Panc1 (cell line): ENCODE measurements at regions not wholly inside any gene's neighbourhood (a gene's known extent, or its start where the extent isn't known, plus 50 kb on each side); places are given as distances from the start of the nearest gene placed in this dataset.

Experiments used
- CTCF ChIP-seq: fragments of 450-650 bp; IDR thresholded peaks from 2 replicates; pipeline ENCODE4 v1.5.1; 2017; ENCODE audit warnings: mild to moderate bottlenecking
- POLR2AphosphoS5 ChIP-seq: IDR thresholded peaks from 2 replicates; pipeline ENCODE4 v1.6.1; 2012; ENCODE audit warnings: mild to moderate bottlenecking, low read depth, low read length, moderate library complexity
- SIN3A ChIP-seq: IDR thresholded peaks from 2 replicates; pipeline ENCODE4 v1.6.1; 2012; ENCODE audit warnings: low read depth, mild to moderate bottlenecking, low read length, moderate library complexity, borderline replicate concordance; ENCODE audit not compliant: insufficient read depth
- TCF7L2 ChIP-seq: IDR thresholded peaks from 2 replicates; pipeline ENCODE4 v1.6.1; 2011; ENCODE audit warnings: mild to moderate bottlenecking, low read depth, low read length, inconsistent platforms

- no peak for TF ChIP-seq CTCF
- TF ChIP-seq SIN3A: no peak
- no peak for TF ChIP-seq POLR2AphosphoS5
- no peak for TF ChIP-seq TCF7L2
Measured at GRCh38 chr1:56152635-56153034, 426.7 kb downstream of the PLPP3 start.
